D721Med (cell line): ENCODE measurements at regions not wholly inside any gene's neighbourhood (a gene's known extent, or its start where the extent isn't known, plus 50 kb on each side); places are given as distances from the start of the nearest gene placed in this dataset.

Experiments used
- DNase-seq: peaks from one replicate; pipeline ENCODE4 v3.0.0; 2011; ENCODE audit warnings: low spot score; ENCODE audit not compliant: insufficient read length
- FAIRE-seq: peaks from 2 replicates; lab custom pipeline; 2011; peaks lifted over from hg19 to GRCh38; lab: Jason Lieb, UNC
- CTCF ChIP-seq: IDR thresholded peaks from 2 replicates; pipeline ENCODE4 v1.5.1; 2012; ENCODE audit warnings: mild to moderate bottlenecking, control low read depth; ENCODE audit not compliant: insufficient read depth; ENCODE audit errors: missing control alignments

GRCh38 chr1:216945538-216946080 lies 222.4 kb upstream of the ESRRG start:
- no peak for TF ChIP-seq CTCF
- FAIRE-seq (peak; percentile 46), DNase-seq (no peak)

GRCh38 chr1:216944864-216945510 lies 221.8 kb upstream of the ESRRG start:
- TF ChIP-seq CTCF: peak; percentile 17
- DNase-seq: no peak
- no peak for FAIRE-seq

- DNase-seq (no peak), FAIRE-seq (no peak)
- TF ChIP-seq CTCF: no peak
Observed at GRCh38 chr1:216937491-216937890, 214.3 kb upstream of the ESRRG start.

- FAIRE-seq (no peak), DNase-seq (no peak)
- no peak for TF ChIP-seq CTCF
Observed at GRCh38 chr1:216936779-216937178, 213.6 kb upstream of the ESRRG start.

- FAIRE-seq (no peak), DNase-seq (no peak)
- no peak for TF ChIP-seq CTCF
Observed at GRCh38 chr1:216935901-216936300, 212.7 kb upstream of the ESRRG start.

- FAIRE-seq (peak; percentile 6), DNase-seq (no peak)
- no peak for TF ChIP-seq CTCF
Observed at GRCh38 chr1:216932424-216932823, 209.2 kb upstream of the ESRRG start.

- TF ChIP-seq CTCF: no peak
- no peak for FAIRE-seq
- DNase-seq: no peak
Observed at GRCh38 chr1:216929870-216930582, 206.8 kb upstream of the ESRRG start.
